ENCODE measurements at regions not wholly inside any gene's neighbourhood (a gene's known extent, or its start where the extent isn't known, plus 50 kb on each side); places are given as distances from the start of the nearest gene placed in this dataset.
"Not testable (repeated sequence)": the region's sequence is repeated elsewhere in the genome, so short reads cannot be mapped to it uniquely, and the experiment has no call there.

GRCh38 chr16:88128556-88128955 is 177.3 kb downstream of the BANP start:
- H3K27me3 ChIP-seq = no peaks in the 10 kb centered on the region
- TF ChIP-seq, protein P1, sequence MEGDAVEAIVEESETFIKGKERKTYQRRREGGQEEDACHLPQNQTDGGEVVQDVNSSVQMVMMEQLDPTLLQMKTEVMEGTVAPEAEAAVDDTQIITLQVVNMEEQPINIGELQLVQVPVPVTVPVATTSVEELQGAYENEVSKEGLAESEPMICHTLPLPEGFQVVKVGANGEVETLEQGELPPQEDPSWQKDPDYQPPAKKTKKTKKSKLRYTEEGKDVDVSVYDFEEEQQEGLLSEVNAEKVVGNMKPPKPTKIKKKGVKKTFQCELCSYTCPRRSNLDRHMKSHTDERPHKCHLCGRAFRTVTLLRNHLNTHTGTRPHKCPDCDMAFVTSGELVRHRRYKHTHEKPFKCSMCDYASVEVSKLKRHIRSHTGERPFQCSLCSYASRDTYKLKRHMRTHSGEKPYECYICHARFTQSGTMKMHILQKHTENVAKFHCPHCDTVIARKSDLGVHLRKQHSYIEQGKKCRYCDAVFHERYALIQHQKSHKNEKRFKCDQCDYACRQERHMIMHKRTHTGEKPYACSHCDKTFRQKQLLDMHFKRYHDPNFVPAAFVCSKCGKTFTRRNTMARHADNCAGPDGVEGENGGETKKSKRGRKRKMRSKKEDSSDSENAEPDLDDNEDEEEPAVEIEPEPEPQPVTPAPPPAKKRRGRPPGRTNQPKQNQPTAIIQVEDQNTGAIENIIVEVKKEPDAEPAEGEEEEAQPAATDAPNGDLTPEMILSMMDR (IDR thresholded peaks at IDR 0.05) = no peak
- TF ChIP-seq POLR2A (IDR thresholded peaks at IDR 0.05) = no peak
- H3K27ac ChIP-seq = no peak overlapping the region
- 85 to 92% (median 91%) methylated on average over 8 of the region's 8 CpGs for WGBS, 4 donors
- H3K4me3 ChIP-seq = no peak overlapping the region
- no peak for DNase-seq
- H3K36me3 ChIP-seq (replicated peaks in 1 of 2) = no peaks in the 10 kb centered on the region
- no peaks in the 10 kb centered on the region for H3K4me1 ChIP-seq (replicated peaks in 1 of 2)
- intact Hi-C loops (cut with DNase I) = no loop called here
- H3K9me3 ChIP-seq (replicated peaks in 1 of 3) = no peaks in the 10 kb centered on the region

GRCh38 chr16:88129133-88129532 is 177.9 kb downstream of the BANP start:
- WGBS, 4 donors = 71 to 91% (median 85%) methylated on average over 6 to 13 of the region's 13 CpGs
- H3K27ac ChIP-seq; H3K27me3 ChIP-seq; H3K4me3 ChIP-seq; H3K9me3 ChIP-seq (replicated peaks in 1 of 3); intact Hi-C loops (cut with DNase I); H3K4me1 ChIP-seq (replicated peaks in 1 of 2); H3K36me3 ChIP-seq (replicated peaks in 1 of 2); DNase-seq: not testable (repeated sequence)

- H3K27ac ChIP-seq = no peak overlapping the region
- WGBS, 4 donors = 78 to 88% (median 87%) methylated on average over 22 of the region's 22 CpGs
Observed at GRCh38 chr16:88130016-88130415, 178.8 kb downstream of the BANP start.

DNA sequence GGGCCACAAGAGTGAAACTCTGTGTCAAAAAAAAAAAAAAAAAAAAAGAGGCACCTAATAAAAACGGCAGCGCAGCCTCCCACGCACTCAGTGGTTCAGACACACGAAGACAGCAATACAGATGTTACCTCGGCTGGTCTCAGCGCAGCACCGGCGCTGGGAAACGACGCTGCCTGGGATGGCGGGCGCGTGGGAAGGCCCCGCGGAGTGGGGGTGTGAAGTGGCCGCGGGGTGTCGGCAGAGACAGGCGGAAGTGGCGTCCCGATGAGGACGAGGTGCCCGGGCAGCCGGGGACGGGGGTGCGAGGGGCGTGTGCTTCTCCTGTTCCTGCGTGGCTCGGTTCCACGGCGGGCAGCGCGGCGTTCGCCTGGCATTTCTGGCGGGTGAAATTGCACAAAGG is 179.4 kb downstream of the BANP start:
- no peak for DNase-seq
- intact Hi-C loops (cut with DNase I) = no loop called here
- Histone ChIP-seq H3K27ac (no peak overlapping the region), H3K27me3 (no peaks in the 10 kb centered on the region), H3K4me1 (replicated peaks in 1 of 2) (no peaks in the 10 kb centered on the region), H3K9me3 (replicated peaks in 1 of 3) (no peaks in the 10 kb centered on the region), H3K36me3 (replicated peaks in 1 of 2) (no peaks in the 10 kb centered on the region), H3K4me3 (no peak overlapping the region)
- 90 to 94% (median 92%) methylated on average over 31 to 36 of the region's 36 CpGs for WGBS, 4 donors
- TF ChIP-seq POLR2A (IDR thresholded peaks at IDR 0.05) = no peak
- TF ChIP-seq, protein P1 (IDR thresholded peaks at IDR 0.05) = no peak

More at GRCh38 chr16:88130016-88130415, 178.8 kb downstream of the BANP start:
- TF ChIP-seq, protein P1 (IDR thresholded peaks at IDR 0.05) = no peak
- intact Hi-C loops (cut with DNase I) = no loop called here
- Histone ChIP-seq H3K27me3 (no peaks in the 10 kb centered on the region), H3K4me3 (no peak overlapping the region), H3K36me3 (replicated peaks in 1 of 2) (no peaks in the 10 kb centered on the region), H3K9me3 (replicated peaks in 1 of 3) (no peaks in the 10 kb centered on the region), H3K4me1 (replicated peaks in 1 of 2) (no peaks in the 10 kb centered on the region)
- no peak for DNase-seq

GRCh38 chr16:88131256-88131655 is 180.0 kb downstream of the BANP start:
- no peak for DNase-seq

More at GRCh38 chr16:88131256-88131655, 180.0 kb downstream of the BANP start:
- WGBS, 4 donors = 78 to 90% (median 86%) methylated on average over 14 to 15 of the region's 15 CpGs
- no peak overlapping the region for H3K27ac ChIP-seq
- no peaks in the 10 kb centered on the region for H3K4me1 ChIP-seq (replicated peaks in 1 of 2)
- TF ChIP-seq, protein P1 (IDR thresholded peaks at IDR 0.05) = no peak
- no peak for TF ChIP-seq POLR2A (IDR thresholded peaks at IDR 0.05)
- H3K4me3 ChIP-seq = no peak overlapping the region
- H3K9me3 ChIP-seq (replicated peaks in 1 of 3) = no peaks in the 10 kb centered on the region
- intact Hi-C loops (cut with DNase I) = no loop called here
- no peaks in the 10 kb centered on the region for H3K36me3 ChIP-seq (replicated peaks in 1 of 2)
- H3K27me3 ChIP-seq = no peaks in the 10 kb centered on the region

All from adrenal gland (tissue), 9 donors.